H54 (cell line): ENCODE measurements at regions not wholly inside any gene's neighbourhood (a gene's known extent, or its start where the extent isn't known, plus 50 kb on each side); places are given as distances from the start of the nearest gene placed in this dataset.
A peak's percentile ranks its signal among the peaks of the same experiment; 100 is the strongest.
"Not testable (repeated sequence)": the region's sequence is repeated elsewhere in the genome, so short reads cannot be mapped to it uniquely, and the experiment has no call there.

Experiments
- DNase-seq: peaks from one replicate; pipeline ENCODE4 v3.0.0; 2011; ENCODE audit warnings: low spot score, mixed read lengths; ENCODE audit not compliant: insufficient read length
- FAIRE-seq: peaks from 3 replicates; lab custom pipeline; 2011; peaks lifted over from hg19 to GRCh38; lab: Jason Lieb, UNC
- POLR2A ChIP-seq: IDR thresholded peaks from 2 replicates; pipeline ENCODE4 v1.6.1; 2011; ENCODE audit warnings: low read depth, mild to moderate bottlenecking, low read length

GRCh38 chr6:67160820-67161219 lies 1453.8 kb upstream of the EYS start:
- TF ChIP-seq POLR2A, result no peak
- FAIRE-seq, result no peak
- DNase-seq, result no peak

DNA sequence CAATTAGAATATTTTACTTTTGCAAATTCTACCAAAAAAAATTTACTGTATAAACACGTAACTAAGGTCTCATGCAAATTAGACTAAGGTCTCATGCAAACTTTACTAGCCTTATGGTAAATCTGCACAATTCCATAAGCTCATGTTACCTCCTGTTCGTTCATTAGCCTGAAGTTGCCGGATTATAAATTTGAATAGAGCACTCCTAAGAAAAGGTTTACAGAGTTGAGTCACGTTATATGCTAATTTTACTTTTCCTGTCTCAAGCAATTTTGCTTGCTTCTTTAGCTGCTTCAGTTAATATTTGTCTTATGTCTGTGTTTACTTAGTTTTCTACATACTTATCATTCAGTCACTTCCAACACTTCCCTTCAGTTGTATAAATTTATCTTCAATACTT lies 1434.0 kb upstream of the EYS start:
- FAIRE-seq (no peak), DNase-seq (no peak)
- no peak for TF ChIP-seq POLR2A

- no peak for FAIRE-seq
Observed at GRCh38 chr6:67133973-67134372, 1426.9 kb upstream of the EYS start.

DNA sequence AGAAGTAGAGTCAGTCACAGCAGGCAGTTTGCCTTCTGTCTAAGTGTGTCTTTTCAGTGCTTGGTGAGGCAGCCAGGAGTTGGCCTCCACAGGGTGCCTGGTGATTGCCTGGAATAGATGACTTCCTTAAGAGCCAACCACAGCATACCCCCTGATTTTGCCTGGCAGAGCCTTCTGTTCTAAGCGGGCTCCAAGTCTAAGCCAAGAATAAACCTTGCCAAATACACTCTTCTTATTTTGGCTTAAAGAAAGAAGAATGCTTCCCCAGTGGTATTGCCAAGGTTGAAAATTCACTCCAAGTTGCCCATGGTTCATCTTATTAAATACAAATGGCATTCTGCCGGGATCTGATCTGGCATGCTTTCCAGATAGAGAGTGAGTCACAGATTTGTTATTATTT lies 1424.8 kb upstream of the EYS start:
- DNase-seq, result peak; percentile 1

More at GRCh38 chr6:67133973-67134372, 1426.9 kb upstream of the EYS start:
- TF ChIP-seq POLR2A, result no peak
- no peak for DNase-seq

DNA sequence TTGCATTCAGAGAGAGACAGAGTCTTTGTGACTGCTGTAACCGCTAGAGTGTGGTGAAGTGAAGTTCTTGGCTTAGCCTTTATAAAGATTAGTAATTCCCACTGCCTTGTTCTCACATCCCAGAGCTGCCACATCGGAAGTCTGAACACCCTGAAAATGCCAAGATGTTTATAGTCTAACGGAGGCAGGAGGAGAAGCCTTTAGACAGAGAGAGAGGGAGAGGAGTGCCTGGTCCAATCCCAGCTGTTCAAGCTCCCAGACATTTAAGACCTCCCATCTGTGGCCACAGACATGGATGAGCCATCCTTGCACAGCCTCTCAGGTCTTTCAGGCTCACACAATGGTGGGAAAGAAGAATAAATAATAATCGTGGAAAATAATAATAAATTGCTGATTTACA lies 1422.8 kb upstream of the EYS start:
- TF ChIP-seq POLR2A, result no peak
- no peak for DNase-seq
- FAIRE-seq, result no peak

More for the DNA sequence above, 1424.8 kb upstream of the EYS start:
- FAIRE-seq, result peak; percentile 11
- no peak for TF ChIP-seq POLR2A

- no peak for FAIRE-seq
- DNase-seq, result no peak
- no peak for TF ChIP-seq POLR2A
Observed at GRCh38 chr6:67127041-67127440, 1420.0 kb upstream of the EYS start.

- TF ChIP-seq POLR2A, result no peak
- DNase-seq, result no peak
- FAIRE-seq, result no peak
Observed at GRCh38 chr6:67121115-67121514, 1414.1 kb upstream of the EYS start.

DNA sequence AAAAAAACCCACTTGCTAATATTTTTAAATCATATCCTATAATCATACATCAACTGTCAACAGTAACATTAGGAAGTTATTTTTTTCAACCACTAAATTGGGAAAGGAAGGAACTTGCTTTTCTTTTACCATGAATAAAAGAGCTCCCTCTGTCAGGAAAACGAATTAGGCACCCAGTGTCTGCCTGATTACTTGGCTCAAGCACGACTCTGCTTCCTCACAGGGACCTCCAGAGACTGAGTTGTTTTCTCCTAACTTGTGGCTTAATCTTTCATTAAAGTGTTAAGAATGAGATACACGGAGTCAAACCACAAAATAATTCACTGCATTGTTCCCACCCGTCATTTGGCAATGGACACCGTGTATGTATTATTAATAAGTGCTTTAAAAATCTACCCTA lies 1405.1 kb upstream of the EYS start:
- no peak for TF ChIP-seq POLR2A
- FAIRE-seq, result no peak
- no peak for DNase-seq

GRCh38 chr6:67102743-67103142 lies 1395.7 kb upstream of the EYS start:
- no peak for TF ChIP-seq POLR2A
- FAIRE-seq (no peak), DNase-seq (no peak)

DNA sequence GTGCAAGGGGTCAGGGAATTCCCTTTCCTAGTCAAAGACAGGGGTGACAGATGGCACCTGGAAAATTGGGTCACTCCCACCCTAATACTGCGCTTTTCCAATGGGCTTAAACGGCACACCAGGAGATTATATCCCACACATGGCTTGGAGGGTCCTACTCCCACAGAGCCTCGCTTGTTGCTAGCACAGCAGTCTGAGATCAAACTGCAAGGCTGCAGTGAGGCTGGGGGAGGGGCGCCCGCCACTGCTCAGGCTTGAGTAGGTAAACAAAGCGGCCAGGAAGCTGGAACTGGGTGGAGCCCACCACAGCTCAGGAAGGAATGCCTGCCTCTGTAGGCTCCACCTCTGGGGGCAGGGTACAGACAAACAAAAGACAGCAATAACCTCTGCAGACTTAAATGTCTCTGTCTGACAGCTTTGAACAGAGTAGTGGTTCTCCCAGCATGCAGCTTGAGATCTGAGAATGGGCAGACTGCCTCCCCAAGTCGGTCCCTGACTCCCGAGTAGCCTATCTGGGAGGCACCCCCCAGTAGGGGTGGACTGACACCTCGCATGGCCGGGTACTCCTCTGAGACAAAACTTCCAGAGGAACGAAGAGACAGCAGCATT lies 1388.7 kb upstream of the EYS start:
- FAIRE-seq, DNase-seq: not testable (repeated sequence)

GRCh38 chr6:67094431-67094946 lies 1387.5 kb upstream of the EYS start:
- DNase-seq (no peak), FAIRE-seq (no peak)
- TF ChIP-seq POLR2A, result no peak

DNA sequence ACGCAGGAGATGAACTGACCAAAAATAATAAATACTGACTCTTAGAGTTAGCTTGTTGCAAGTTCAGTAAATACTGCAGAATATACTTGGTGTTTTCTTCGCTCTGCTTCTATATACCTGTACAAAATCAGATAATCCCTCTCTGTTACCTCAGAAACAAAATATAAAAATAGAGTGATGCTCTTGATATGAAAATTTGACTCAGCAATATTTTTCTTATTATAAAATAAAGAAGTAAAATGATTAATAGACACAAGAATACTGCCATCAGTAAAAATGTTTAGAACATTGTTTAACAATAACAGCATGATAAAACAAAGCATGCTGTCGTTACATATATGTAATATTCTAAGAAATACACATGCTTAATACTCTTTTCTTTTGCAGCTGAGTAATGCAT lies 1366.9 kb upstream of the EYS start:
- no peak for FAIRE-seq
- TF ChIP-seq POLR2A, result no peak

GRCh38 chr6:67068781-67069180 lies 1361.8 kb upstream of the EYS start:
- TF ChIP-seq POLR2A, result no peak
- FAIRE-seq (no peak), DNase-seq (no peak)

More for the DNA sequence above, 1366.9 kb upstream of the EYS start:
- no peak for DNase-seq

- DNase-seq (no peak), FAIRE-seq (no peak)
- TF ChIP-seq POLR2A, result no peak
Observed at GRCh38 chr6:67064323-67064722, 1357.3 kb upstream of the EYS start.

DNA sequence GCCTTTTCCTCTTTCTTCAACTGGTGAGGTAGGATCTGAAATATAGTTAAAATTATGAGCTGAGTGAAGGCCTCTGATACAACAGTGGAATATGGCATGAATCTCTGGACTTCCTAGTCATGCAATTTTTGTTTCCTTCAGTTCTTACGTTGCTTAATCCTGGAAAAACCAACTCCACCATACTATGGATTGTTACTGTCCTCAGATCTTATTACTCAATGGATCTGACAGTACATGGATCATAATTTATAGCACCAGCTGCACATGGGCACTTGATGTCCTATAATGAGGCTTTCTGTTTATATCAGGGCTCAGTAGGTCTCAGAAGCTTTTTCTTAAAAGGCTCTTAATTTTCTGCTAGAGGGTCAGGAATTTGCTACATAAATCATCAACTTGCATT lies 1341.0 kb upstream of the EYS start:
- no peak for TF ChIP-seq POLR2A
- no peak for FAIRE-seq
- no peak for DNase-seq

DNA sequence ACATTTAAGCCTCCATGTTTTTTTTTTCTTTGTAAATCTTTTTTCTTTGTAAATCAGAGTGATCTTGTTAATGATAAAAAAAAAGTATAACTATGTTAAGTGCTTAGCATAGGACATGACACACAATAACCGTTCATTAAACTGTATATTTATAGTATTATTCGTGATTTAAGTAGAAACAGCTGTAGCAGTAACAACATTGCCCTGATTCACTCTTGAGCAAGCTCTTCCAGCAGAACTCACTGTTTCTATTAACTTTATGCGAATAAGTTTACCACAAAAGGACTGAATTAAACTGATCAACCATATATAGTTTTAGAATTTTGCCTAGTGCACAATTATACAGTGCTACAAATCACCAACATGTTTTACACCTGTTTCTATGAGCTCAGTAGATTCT lies 1338.0 kb upstream of the EYS start:
- no peak for DNase-seq
- FAIRE-seq, result no peak
- no peak for TF ChIP-seq POLR2A
